ENCODE measurements at regions not wholly inside any gene's neighbourhood (a gene's known extent, or its start where the extent isn't known, plus 50 kb on each side); places are given as distances from the start of the nearest gene placed in this dataset.

DNA sequence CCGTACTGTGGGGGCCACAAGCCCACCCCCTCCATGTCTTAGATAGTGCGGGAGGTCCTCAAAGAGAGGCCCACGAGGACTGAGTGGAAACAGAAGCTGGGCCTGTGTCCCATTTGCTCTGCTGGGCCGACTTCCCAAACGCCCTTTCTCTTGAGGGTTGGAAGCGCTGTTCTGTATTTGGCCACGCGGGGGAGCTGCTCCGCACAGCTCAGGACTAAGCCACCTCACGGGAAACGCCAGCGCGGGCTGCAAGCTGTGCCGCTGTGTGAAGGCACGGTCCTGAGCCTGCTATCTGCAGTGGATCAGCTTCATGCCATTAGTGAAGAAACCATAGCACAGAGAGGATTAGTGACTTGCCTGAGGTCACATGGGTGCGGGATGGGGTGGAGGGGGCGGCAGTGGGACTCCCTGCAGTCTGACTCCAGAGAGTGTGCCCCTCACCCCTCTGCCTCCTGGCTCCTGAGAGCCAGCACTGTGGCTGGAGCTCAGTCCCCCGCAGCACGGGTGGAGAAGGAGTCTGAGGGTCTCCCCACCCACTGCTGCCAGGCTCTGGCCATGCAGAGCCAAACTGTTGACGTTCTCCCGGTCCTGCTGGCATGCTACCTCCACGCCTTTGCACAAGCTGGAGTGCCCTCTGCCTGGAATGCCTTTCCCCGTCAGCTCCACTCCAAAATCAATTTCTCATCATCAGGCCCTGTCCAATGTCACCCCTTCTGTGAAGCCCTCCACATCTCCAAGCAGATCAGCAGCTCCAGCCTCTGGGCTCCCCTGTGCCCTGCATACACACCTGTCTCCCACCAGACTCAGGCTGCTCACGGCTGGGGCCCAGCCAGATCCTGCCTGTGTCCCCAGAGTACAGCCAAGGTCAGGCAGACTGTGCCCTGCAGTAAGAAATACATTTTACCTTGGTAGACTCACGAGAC lies 51.5 kb upstream of the LRRC32 start:
- peak; percentile 81 for DNase-seq (ENCODE audit: low spot score)

DNA sequence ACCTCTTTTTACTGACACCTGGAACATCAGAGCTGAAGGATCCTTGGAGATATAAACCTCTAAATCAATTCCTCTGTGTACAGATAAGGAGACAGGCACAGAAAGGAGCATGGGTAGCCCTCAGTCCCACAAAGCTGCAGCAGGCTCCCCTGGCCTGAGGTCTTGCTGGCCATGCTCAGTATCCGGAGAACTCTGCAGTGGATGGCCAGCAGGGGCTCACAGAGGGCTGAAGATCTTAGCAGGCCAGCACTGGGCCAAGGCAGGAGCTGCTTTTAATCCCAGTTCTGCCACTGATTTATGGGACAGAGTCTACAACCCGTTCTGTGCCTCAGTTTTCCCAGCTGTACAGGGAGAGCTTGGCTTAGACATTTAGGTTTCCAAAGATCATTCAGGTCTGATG lies 52.6 kb upstream of the LRRC32 start:
- DNase-seq (ENCODE audit: low spot score), result no peak

DNA sequence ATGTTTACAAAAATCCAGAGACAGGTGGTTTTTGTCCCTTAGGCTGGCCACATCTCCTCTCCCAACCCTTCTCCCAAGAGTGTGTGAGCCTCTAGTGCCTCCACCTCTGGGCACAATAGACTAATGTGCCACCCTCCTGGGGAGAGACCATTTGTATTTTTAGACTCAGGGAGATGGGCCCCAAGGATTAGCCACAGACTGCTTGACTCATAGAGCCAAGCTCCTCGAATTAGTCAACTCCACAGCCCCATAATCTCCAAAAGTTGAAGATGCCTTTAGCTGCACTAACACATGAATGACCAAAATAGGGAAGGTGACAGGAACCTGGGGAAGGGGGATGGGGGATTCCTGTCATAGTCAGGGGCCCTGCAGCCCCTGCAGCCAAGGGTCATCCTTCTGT lies 53.0 kb upstream of the LRRC32 start:
- DNase-seq (ENCODE audit: low spot score), result no peak

DNA sequence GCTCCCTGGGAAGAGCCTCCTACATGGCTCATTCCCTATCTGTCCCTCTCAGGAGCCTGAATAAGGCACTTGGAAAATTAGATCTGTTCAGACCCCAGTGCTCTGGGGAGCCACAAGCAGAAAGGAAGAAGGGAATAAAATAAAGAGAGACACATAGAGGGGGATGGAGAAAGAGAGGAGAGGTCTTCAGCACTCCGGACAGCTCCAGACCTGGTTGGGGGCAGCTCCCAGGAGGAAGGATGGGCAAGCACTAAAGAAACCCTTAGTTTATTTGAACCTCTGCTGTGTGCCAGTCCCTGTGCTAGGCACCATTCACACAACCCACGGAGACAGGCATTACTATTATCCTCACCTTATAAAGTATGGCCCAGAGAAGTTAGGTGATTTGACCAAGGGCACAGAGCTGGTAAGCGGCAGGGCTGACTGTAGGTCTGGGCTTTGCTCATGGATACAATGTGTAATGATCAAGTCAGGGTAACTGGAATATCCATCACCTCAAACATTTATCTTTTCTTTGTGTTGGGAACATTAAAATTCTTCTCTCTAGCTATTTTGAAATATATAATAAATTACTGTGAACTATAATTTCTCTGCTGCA lies 53.7 kb upstream of the LRRC32 start:
- no peak for DNase-seq (ENCODE audit: low spot score)

DNA sequence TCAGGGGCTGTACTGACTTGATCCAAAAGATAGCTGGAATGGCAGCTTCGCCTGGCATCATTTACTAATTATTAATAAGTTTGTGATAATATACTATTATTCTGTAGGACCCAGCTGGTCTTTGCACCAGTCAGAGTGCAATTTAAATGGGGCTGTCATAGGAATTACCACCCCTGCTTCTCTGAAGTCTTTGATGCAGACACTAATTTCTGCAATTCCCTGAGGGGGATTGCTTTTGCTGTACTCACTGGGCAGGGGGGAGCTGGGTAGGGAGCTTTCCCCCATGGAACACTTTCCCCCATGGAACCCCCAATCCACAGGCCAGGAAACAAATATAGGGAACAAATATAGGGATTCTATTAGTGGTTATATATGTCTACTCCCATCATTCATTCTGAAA lies 54.9 kb upstream of the TSKU start:
- DNase-seq (ENCODE audit: low spot score), result no peak

DNA sequence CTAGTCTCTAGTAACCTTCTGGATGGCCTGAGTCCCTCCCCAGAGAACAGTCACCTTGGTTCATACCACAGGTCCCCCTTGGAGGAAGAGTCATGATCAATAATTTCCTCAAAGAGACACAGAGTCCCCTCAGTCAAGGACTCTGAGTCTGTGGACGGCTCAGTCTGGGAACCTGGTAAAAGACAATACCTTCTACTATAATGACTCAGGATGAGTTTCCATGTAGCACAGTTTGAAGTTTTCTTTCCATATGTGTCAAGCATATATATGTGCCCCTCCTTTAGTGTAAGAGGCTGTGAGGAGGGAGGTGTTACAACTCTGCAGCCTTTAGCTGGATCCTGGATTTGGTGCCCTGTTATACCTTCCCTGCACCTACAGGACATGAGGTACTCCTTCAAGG lies 54.4 kb upstream of the TSKU start:
- no peak for DNase-seq (ENCODE audit: low spot score)

DNA sequence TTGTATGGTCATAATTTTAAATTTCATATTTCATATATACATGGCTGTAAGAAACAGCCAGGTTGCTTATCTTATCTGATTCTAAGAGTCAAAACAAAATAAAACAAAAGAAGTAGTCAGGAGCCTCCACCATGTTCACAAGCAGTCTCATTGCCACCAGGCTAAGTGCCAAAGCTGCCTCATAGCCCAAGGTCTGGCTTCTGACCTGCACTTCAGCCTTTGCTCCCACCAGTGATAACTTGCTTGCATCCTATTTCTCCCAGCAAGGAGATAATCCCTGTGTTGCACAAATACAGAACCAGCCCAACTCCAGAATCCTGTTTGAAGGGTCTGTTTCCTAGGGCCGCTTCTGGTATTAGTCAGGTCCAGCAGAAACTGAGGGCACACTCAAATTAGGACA lies 53.9 kb upstream of the TSKU start:
- no peak for DNase-seq (ENCODE audit: low spot score)

DNA sequence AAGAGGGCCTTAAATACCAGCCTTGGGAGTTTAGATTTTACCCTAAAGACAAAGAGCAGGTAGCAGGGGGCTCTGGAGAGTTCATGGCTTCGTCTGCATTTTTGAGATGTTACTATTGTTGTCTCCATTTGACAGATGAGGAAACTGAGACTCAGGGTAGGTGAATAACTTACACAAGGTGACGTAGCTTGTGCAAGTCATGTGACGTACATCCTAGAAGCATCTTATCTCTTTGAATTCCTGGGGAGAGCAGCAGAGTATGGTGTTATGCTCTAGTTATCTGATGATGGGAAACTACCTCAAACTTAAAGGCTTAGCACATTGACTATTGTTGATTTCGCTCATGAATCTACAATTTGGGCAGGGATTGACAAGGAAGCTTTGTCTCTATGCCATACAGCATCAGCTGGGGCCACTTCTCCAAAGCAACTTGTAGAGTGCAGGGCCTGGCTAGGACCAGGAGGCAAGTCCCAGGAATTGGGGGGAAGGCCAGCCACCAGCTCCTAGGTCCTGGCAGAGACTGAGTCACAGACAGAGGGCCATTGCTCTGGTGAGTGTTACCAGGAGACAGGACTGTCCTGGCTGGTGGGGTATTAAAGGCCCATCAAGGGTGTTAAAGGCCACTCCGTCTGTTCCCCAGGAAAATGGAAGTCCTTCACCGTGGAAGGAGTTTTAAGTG lies 52.1 kb upstream of the TSKU start:
- no peak for DNase-seq (ENCODE audit: low spot score)

DNA sequence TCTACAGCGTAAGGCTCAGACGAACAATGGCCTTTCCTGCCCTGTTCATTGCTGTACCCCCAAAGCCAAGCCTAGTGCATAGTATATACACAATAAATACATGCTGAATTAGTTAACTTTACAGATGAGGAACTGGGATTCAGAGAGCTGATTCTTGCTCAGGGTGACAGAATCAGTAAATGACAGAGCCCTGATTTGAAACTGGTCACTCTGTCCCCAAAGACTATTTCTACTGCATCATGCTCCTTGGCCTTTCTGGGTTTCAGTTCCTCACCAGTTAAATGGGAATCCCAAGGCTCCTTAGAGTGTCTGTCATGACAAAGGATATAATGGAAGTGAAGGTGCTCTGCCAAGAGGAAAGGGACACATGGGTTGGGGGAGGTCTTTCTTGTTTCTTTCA lies 50.5 kb upstream of the TSKU start:
- DNase-seq (ENCODE audit: low spot score), result no peak
